Panc1 (cell line): ENCODE measurements at regions not wholly inside any gene's neighbourhood (a gene's known extent, or its start where the extent isn't known, plus 50 kb on each side); places are given as distances from the start of the nearest gene placed in this dataset.
"Not testable (repeated sequence)": the region's sequence is repeated elsewhere in the genome, so short reads cannot be mapped to it uniquely, and the experiment has no call there.

Experiments used
- ATAC-seq: fragments of 200-7000 bp; cut with Tn5 transposase; 2 replicates; pipeline ENCODE4 v1.9.1; 2020; ENCODE audit warnings: mild to moderate bottlenecking, moderate library complexity
- BruUV-seq: library from RNA; stranded (reverse); fragments of 400-500 nt; replicated peaks from 2 replicates; lab custom pipeline; 2021; lab: Mats Ljungman, UMichigan
- CTCF ChIA-PET: fragments of 300-600 bp; sonication (Branson Sonifier 250); formaldehyde crosslinking; loops from one replicate; lab custom pipeline; 2022; ENCODE audit warnings: antibody characterized with exemption; lab: Charles Lee
- POLR2A ChIA-PET: fragments of 300-600 bp; sonication (Branson Sonifier 250); formaldehyde crosslinking; loops from one replicate; lab custom pipeline; 2022; ENCODE audit warnings: antibody characterized with exemption; lab: Charles Lee
- DNase-seq: peaks from one replicate; pipeline ENCODE4 v3.0.0-alpha.2; 2010; ENCODE audit warnings: low read depth, low spot score
- H3K27ac ChIP-seq: 2 replicates; pipeline ENCODE4 v1.5.1; 2011; ENCODE audit warnings: mild to moderate bottlenecking, low read length, inconsistent platforms
- H3K27me3 ChIP-seq: fragments of 200-500 bp; sonication (Bioruptor generic); 2 replicates; pipeline ENCODE4 v1.6.0; 2014; ENCODE audit warnings: low read length, inconsistent platforms; ENCODE audit not compliant: control insufficient read depth, insufficient read depth
- H3K36me3 ChIP-seq: fragments of 200-500 bp; sonication (Bioruptor generic); 2 replicates; pipeline ENCODE4 v1.5.1; 2014; ENCODE audit warnings: inconsistent platforms, mild to moderate bottlenecking, low read length, moderate library complexity; ENCODE audit not compliant: control insufficient read depth, insufficient read depth
- H3K4me1 ChIP-seq: 2 replicates; pipeline ENCODE4 v1.5.1; 2011; ENCODE audit warnings: inconsistent platforms, mild to moderate bottlenecking, low read length, moderate library complexity; ENCODE audit not compliant: control insufficient read depth, insufficient read depth
- H3K4me3 ChIP-seq, 2 experiments: 2 replicates each; pipeline ENCODE4 v1.5.1; 2011 to 2012; ENCODE audit warnings: low read depth in 2 of 2, low read length in 2 of 2, mild to moderate bottlenecking in 2 of 2, inconsistent platforms in 1 of 2, moderate library complexity in 1 of 2
- H3K9me3 ChIP-seq: fragments of 200-500 bp; sonication (Bioruptor generic); 2 replicates; pipeline ENCODE4 v1.5.1; 2014; ENCODE audit warnings: low read depth, mild to moderate bottlenecking, inconsistent platforms, low read length, moderate library complexity; ENCODE audit not compliant: control insufficient read depth, insufficient read depth
- POLR2AphosphoS5 ChIP-seq: IDR thresholded peaks from 2 replicates; pipeline ENCODE4 v1.6.1; 2012; ENCODE audit warnings: mild to moderate bottlenecking, low read depth, low read length, moderate library complexity
- SIN3A ChIP-seq: IDR thresholded peaks from 2 replicates; pipeline ENCODE4 v1.6.1; 2012; ENCODE audit warnings: low read depth, mild to moderate bottlenecking, low read length, moderate library complexity, borderline replicate concordance; ENCODE audit not compliant: insufficient read depth
- TCF7L2 ChIP-seq: IDR thresholded peaks from 2 replicates; pipeline ENCODE4 v1.6.1; 2011; ENCODE audit warnings: mild to moderate bottlenecking, low read depth, low read length, inconsistent platforms
- in situ Hi-C: cut with HindIII; loops from 2 replicates; pipeline ENCODE4 v1.10.0; 2016; ENCODE audit warnings: low sequenced_read_pairs, low pct_unique_long_range_greater_than_20kb
- intact Hi-C: fragments of 100-400 bp; cut with micrococcal nuclease; formaldehyde crosslinking; loops from one replicate; pipeline ENCODE4 v1.10.0; 2022; ENCODE audit not compliant: unreplicated experiment
- TF ChIP-seq, protein P1 (sequence below): fragments of 450-650 bp; IDR thresholded peaks from 2 replicates; pipeline ENCODE4 v1.5.1; 2017; ENCODE audit warnings: mild to moderate bottlenecking
- TF ChIP-seq, protein P2 (sequence below), 2 experiments: IDR thresholded peaks; 2 replicates each; pipeline ENCODE4 v1.6.1; 2011 to 2012; ENCODE audit warnings: low read depth in 2 of 2, control low read depth in 1 of 2, low read length in 1 of 2, mild to moderate bottlenecking in 1 of 2, moderate library complexity in 1 of 2; ENCODE audit not compliant: insufficient read depth in 1 of 2

DNA sequence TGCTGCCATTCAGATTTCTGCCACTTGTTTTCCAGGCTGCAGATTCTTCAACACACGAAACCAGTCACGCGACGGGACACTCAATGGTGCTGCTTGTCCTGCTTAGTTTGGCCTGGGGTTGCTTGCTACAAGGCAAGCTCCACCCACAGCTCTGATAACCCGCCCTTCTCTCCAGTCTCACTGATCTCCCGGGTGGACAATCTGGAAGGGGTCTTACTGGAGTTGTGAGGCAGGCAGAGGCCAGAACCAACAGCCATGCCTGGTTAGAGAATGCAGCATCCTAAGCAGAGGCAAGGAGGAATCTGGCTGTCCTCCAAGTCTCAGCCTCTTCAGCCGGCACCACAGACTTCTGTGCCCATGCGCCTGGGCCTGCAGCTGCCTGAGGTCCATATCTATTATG, 119.1 kb downstream of the KCNJ12 start:
- Histone ChIP-seq H3K27ac (no peak overlapping the region), H3K36me3 (no peaks in the 10 kb centered on the region), H3K4me3 (no peak overlapping the region), H3K27me3 (no peaks in the 10 kb centered on the region), H3K9me3 (no peaks in the 10 kb centered on the region), H3K4me1 (no peaks in the 10 kb centered on the region)
- DNase-seq (no peak), ATAC-seq (no peak)
- in situ Hi-C loops = no loop called here
- ChIA-PET CTCF (no interaction called here), POLR2A (no interaction called here)
- no TSS peak for BruUV-seq
- TF ChIP-seq, protein P1, sequence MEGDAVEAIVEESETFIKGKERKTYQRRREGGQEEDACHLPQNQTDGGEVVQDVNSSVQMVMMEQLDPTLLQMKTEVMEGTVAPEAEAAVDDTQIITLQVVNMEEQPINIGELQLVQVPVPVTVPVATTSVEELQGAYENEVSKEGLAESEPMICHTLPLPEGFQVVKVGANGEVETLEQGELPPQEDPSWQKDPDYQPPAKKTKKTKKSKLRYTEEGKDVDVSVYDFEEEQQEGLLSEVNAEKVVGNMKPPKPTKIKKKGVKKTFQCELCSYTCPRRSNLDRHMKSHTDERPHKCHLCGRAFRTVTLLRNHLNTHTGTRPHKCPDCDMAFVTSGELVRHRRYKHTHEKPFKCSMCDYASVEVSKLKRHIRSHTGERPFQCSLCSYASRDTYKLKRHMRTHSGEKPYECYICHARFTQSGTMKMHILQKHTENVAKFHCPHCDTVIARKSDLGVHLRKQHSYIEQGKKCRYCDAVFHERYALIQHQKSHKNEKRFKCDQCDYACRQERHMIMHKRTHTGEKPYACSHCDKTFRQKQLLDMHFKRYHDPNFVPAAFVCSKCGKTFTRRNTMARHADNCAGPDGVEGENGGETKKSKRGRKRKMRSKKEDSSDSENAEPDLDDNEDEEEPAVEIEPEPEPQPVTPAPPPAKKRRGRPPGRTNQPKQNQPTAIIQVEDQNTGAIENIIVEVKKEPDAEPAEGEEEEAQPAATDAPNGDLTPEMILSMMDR = no peak
- TF ChIP-seq SIN3A = no peak
- TF ChIP-seq, protein P2, sequence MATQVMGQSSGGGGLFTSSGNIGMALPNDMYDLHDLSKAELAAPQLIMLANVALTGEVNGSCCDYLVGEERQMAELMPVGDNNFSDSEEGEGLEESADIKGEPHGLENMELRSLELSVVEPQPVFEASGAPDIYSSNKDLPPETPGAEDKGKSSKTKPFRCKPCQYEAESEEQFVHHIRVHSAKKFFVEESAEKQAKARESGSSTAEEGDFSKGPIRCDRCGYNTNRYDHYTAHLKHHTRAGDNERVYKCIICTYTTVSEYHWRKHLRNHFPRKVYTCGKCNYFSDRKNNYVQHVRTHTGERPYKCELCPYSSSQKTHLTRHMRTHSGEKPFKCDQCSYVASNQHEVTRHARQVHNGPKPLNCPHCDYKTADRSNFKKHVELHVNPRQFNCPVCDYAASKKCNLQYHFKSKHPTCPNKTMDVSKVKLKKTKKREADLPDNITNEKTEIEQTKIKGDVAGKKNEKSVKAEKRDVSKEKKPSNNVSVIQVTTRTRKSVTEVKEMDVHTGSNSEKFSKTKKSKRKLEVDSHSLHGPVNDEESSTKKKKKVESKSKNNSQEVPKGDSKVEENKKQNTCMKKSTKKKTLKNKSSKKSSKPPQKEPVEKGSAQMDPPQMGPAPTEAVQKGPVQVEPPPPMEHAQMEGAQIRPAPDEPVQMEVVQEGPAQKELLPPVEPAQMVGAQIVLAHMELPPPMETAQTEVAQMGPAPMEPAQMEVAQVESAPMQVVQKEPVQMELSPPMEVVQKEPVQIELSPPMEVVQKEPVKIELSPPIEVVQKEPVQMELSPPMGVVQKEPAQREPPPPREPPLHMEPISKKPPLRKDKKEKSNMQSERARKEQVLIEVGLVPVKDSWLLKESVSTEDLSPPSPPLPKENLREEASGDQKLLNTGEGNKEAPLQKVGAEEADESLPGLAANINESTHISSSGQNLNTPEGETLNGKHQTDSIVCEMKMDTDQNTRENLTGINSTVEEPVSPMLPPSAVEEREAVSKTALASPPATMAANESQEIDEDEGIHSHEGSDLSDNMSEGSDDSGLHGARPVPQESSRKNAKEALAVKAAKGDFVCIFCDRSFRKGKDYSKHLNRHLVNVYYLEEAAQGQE (IDR thresholded peaks at IDR 0.05; ENCODE audit: insufficient read depth in 1 of 2, low read depth in 2 of 2, low read length in 1 of 2) = no peak
- no peak for TF ChIP-seq TCF7L2
- no peak for TF ChIP-seq POLR2AphosphoS5
- intact Hi-C loops = no loop called here

DNA sequence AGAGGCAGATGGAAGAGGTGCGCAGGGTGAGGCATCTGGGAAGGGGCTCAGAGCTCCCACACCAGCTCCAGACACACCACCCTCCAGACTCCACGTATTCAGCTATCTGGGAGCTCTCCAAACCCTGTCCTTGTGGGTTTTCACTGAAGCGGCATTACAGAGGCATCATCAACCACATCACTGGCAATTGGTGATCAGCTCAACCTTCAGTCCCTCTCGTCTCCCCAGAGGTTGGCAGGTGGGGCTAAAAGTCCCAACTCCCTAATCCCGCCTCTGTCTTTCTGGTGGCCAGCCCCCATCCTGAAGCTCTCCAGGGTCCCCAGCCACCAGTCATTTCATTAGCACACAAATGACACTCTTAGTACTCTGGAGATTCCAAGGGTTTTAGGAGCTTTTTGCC, 123.9 kb downstream of the KCNJ12 start:
- Histone ChIP-seq H3K36me3 (no peaks in the 10 kb centered on the region), H3K4me1 (no peaks in the 10 kb centered on the region), H3K9me3 (no peaks in the 10 kb centered on the region), H3K27ac (no peak overlapping the region), H3K4me3 (no peak overlapping the region), H3K27me3 (no peaks in the 10 kb centered on the region)
- BruUV-seq = no TSS peak
- TF ChIP-seq TCF7L2 (no peak), SIN3A (no peak), POLR2AphosphoS5 (no peak)
- TF ChIP-seq, protein P2 (IDR thresholded peaks at IDR 0.05; ENCODE audit: insufficient read depth in 1 of 2, low read depth in 2 of 2, low read length in 1 of 2) = no peak
- ATAC-seq (no peak), DNase-seq (no peak)
- intact Hi-C loops (no loop called here), in situ Hi-C loops (no loop called here)
- ChIA-PET CTCF (no interaction called here), POLR2A (no interaction called here)

DNA sequence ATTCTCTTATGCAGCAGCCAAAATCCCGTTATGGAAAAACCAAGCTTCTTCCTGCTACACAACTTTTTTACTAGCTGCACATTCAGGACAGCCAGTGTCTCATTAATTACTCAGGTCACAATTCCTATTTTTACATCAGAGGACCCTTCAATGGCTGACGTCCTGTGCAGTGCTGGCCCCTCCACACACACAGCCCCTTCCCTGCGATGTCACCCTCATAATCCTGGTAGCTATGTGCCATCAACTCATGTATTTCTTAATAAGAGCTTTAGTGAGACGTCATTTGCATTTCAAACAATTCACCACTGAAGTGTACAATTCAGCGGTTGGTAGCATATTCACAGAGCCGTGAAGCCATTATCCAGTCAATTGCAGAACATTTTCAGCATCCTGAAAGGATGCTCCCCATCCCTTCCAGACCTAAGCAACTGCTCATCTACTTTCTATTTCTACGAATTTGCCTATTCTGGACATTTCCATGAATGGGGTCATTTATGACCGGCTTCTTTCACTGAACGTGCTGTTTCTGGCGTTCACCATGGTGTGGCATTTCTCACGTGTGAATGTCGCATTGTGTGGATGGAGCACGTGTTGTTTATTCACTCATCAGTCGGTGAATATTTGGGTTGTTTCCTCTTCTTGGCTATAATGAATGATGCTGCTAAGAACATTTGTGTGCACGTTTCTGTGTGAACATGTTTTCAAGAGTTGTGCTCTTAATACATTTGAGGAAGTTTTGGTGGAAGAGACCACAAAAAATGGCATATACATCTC, 126.0 kb downstream of the KCNJ12 start:
- intact Hi-C loops, H3K4me1 ChIP-seq, ATAC-seq, H3K4me3 ChIP-seq, BruUV-seq, H3K36me3 ChIP-seq, in situ Hi-C loops, DNase-seq, H3K9me3 ChIP-seq, H3K27me3 ChIP-seq, H3K27ac ChIP-seq, CTCF ChIA-PET, POLR2A ChIA-PET: not testable (repeated sequence)
